GM18873 (cell line): ENCODE measurements at regions not wholly inside any gene's neighbourhood (a gene's known extent, or its start where the extent isn't known, plus 50 kb on each side); places are given as distances from the start of the nearest gene placed in this dataset.

Experiments
- ATAC-seq: cut with Tn5 transposase; IDR thresholded peaks from one replicate; pipeline ENCODE4 v1.9.1; 2021; ENCODE audit warnings: mild to moderate bottlenecking, moderate library complexity, moderate number of reproducible peaks; ENCODE audit not compliant: unreplicated experiment, low FRiP score

DNA sequence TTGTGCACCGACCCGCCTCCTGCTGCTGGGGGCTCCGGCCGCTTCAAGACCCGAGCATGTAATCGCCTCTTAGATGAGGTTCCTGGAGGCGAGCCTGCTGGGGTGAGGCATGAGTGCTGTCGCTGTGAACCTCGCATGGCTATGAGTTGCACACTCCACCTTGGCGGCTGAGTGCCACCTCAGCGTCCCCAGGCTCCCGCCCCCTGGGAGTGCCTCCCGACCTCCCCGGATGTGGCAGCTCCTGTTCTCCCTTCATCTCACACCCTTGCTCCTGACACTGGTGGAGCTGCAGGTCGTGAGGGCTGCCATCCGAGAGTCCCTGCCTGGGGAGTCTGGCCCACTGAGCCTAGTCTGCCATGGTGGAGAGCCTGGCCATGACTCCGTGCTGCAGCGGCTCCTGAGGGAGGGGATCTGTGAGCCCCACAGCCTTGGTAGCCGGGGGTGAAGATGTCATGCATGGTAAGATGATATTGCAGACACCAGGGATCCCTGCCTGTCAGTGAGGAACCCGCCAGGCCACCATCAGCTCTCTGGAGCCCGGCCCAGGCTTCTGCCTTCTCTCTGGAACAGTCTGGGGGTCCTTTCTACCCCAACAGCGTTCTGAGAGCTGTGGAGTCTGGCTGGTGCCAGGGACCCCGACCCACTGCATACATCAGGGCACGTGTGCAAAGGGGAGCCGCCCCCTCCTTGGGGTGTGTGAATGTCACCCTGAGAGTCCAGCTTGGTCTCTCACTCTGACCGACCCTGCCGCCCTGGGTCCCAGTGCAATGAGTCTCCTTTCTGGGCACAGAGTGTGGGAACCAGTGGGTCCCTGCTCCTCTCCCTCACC lies 61.6 kb upstream of the HS6ST1 start:
- ATAC-seq, result no peak

DNA sequence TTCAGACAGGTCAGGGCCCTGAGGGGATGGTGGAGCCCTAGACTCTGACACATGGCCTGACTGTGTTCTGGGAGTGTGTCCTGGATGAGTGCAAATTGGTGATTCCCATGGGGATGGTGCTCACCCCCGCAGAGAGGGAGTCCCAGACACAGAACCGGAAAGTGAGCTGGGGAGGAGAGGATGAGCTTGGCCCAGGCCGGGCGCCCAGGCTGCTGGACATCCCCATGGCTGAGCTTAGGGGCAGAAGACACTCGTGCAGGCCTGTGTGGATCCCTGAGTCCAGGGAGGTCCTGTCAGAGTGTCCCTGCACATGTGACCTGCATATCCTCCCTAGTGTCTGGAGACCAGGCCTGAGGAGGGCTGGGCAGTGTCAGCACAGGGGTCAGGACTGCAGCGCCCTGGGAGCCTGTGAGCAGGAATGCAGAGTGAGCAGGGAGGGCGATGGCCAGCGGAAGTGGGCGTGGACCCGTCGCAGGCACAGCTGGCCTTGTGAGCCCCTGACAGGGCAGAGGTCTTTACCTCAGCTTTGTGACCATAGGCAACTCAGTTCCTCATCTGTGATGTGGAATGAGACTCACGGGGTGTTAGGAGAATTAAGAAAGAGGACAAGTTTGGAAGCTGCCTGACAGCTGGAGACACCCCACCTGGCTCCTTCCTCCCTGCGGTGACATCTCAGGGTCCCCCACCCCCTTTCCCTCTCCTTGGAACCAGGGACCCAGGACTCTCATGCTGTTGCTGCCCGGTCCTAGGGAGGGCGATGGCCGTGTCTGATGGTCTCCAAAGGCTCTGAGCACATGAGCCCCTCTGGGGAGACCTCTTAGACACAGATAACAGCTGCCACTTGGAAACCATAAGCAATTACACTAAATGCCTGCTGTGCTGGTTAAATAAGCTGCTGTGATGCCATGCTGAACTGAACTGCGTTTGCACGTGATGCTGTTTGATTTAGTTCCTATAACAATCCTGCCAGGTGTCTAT lies 62.6 kb upstream of the HS6ST1 start:
- ATAC-seq, result no peak

DNA sequence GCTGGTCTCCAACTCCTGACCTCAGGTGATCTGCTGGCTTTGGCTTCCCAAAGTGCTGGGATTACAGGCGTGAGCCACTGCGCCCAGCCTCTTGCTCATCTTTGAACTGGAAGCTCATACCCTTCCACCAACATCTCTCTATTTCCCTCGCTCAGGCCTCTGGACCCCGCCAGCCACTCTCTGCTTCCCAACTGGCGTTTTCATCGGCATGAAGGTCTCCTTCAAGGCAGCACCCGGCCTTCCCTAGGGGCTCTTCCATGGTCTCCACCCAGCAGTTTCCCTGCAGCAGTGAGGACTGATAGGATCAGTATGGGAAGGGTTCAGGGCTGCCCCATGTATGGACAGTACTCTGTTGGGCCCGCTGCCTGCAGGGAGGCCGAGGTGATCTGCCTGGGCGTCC lies 65.8 kb upstream of the HS6ST1 start:
- no peak for ATAC-seq

DNA sequence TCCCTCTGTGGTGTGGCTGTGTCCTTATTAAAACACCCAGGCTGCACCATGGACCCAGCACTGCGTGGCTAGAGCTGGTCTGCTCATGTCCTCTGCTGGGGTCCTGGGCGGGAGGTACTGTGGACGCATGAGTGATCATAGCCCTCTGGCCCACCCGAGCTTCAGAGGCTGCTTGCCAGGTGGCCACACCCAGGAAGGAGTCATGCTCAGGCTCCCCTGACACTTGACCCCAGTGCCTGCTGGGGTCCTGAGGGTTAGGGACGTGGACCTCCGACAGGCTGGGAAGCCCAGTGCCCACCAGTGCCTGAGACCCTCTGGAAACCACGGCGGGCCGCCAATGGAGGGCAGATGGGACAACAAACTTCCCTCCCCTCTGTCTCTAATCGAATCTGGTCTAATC lies 66.3 kb upstream of the HS6ST1 start:
- ATAC-seq, result no peak

DNA sequence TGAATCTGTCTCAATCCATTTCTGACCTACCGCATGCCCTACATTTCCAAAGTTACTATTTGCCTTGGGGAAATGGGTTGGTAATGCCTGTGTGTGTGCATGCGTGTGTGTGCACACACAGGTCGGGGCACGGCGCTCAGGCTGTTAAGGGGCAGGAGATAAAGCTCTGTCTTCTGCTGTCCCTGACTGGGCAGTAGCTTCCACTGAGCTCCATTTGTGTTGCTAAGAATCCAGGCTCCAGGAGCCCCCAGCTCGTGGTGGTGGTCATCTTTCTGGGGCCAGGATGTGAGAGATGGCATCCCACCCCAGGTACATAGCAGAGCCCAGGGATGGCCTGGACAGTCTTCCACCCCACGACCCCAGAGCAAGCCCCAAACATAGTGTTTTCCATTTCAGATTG lies 66.7 kb upstream of the HS6ST1 start:
- ATAC-seq, result no peak

DNA sequence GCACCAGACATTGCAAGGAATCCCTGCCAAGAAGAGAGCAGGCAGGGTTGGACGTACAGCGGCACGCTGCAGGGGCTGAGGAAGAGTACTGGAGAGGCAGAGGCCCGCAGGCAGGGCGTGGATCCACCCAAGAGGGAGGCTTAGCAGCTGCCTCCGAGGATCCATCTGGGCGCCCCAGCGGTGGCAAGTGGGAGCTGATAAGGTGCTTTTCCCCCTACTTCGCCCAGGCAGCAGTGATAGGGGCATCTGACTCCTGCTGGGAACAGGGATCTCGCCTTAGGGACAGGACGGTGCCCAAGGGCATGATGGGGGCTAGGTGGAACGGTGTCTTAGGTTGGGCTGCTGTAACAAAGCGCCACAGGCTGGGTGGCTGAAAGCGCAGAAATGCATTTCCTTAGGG lies 67.4 kb upstream of the HS6ST1 start:
- ATAC-seq, result no peak

DNA sequence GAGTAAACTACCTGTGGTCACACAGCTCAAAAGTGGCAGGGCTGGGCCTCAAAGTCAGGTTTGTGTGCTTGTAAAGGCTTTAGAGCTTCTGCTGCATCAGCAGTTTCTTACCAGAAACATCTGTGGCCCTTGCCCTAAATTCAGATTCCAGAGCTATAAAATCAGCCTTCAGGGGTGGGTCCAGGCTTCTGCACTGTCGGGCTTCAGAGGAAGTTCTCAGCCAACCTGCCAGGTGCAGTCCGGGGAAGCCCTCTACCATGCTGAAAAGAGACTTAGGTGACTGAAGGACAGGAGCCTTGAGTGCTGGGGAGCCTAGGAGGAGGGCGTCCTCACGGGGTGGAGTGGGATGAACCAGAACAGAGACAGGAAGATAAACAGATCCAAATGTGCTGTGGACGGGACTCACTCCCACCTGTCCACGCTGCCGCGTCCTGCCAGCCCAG lies 69.9 kb upstream of the HS6ST1 start:
- no peak for ATAC-seq

DNA sequence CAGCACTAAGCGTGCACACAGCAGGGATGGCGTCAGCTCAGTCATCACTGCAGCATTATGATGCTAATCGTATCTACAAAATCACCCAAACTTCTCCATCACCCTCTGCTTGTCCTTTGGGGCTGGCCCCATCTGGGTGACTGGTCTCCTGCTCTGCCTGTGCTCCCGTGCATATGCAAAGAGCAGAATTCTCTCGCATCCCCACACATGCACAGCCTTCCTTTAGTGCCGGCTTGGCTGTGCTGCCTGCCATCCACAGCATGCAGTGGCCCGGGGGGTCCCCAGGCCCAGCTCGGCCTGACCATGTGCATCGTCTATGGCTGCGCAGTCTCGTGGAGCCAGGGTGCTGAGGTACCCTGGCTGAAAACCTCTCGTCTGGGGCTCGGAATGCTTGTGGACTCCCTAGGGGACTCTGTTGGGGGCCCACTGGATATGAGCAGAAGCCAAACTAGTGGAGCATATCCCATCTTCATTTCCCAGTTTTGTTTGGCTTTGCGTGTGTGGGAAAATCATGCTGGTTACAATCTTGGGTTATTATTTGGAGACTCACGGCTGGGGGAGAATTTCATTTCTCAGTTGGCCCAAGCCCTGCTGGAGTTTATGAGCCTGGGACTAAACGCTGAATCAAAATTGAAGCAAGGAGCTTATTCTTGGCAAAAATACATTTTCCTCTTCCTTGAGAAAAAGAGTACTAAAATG lies 70.9 kb upstream of the HS6ST1 start:
- no peak for ATAC-seq

DNA sequence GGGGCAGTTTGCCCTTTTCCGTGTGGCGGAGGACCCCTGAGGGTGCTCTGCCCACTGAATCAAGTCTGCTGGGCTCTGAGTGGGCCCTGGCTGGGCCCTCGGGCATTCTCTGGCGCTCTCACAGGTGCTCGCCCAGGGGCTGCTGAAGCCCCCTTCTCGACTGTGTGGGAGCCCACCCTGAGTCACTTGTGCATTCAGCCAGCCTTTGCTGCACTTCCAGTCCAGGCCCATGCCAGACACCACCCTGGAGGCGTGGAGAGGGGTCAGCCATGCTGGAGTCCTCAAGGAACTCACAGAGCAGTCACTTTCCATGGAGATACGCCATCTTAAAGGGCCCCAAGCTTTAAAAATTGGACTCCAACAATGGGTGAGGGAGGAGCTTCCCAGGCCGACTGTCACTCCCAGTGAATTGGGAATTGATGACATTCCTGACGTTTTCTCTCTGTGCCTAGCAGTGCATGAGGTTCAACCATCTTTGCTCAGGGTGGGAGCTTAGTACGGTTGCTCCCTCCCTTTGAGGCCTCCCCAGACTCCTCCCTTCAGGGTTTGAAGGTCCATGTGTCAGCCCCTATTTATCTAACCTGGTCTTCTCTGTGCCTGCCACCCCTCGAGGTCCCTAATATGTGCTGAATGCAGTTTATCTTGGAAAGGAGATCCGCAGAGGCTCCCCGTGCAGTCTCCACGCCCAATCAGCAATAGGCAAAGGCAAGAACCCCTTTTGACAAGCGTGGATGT lies 71.8 kb upstream of the HS6ST1 start:
- no peak for ATAC-seq

DNA sequence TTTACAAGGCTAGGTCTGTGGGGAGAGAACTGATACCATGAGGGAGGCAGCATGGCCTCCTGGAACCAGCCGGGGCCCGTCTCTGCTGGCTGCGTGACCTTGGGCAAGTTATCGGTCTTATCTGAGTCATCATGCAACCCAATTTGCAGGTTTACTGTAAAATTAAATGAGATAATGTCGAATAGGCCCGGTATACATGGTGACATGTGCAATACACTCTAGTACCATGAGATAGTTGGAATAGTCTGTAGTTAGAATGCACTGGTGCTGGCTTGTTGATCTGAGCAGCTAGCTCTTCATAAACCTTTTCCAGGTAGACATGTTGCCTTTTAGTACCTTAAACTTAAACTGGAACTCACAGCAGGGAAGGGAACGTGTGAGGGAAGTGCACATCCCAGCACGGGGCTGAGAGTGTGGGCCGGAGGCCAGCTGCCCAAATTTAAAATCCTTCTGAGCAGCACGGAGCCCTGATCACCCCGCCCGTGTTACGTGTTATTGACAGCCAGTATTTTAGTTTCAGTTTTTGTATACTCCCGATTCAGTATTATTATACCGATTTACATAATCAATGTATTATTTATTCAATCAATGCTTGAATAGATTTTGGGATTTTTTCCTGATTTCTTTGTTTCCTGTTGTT lies 72.4 kb upstream of the HS6ST1 start:
- no peak for ATAC-seq

DNA sequence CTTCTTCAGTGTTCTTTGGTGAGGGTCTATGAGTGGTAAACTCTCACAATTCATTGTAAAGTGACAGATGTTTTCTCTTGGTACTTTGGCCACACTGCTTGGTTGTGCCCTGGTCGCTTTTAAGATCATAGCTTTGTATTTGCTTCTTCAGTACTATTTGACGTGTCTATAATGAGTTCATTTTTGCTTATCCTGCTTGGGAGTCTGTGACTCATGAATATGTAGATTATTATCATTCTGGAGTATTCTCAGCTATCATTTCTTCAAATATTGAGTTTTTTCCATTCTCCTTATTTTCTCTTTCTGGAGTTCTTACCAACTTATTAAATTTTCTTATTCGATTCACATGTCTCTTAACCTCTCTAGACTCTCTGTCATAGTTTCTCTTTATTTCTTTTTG lies 73.0 kb upstream of the HS6ST1 start:
- ATAC-seq, result no peak

DNA sequence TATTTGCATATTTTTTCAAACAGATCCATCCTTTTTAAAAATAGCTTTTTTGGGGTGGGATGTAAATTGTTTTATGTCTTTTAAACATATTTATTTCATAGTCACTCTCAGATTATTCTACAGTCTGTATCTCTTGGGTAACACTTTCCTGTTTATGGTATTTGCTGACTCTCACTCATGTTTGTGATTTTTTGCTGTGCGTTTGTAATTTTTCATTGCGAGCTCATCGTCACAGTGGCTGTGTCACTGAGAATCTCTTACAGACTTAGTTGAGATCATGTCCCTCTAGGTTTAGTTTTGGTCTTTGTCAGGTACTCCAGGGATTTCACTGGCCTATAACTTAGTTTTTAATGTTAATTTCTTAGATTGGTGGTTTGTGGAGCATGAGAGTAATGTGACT lies 73.5 kb upstream of the HS6ST1 start:
- ATAC-seq, result no peak

DNA sequence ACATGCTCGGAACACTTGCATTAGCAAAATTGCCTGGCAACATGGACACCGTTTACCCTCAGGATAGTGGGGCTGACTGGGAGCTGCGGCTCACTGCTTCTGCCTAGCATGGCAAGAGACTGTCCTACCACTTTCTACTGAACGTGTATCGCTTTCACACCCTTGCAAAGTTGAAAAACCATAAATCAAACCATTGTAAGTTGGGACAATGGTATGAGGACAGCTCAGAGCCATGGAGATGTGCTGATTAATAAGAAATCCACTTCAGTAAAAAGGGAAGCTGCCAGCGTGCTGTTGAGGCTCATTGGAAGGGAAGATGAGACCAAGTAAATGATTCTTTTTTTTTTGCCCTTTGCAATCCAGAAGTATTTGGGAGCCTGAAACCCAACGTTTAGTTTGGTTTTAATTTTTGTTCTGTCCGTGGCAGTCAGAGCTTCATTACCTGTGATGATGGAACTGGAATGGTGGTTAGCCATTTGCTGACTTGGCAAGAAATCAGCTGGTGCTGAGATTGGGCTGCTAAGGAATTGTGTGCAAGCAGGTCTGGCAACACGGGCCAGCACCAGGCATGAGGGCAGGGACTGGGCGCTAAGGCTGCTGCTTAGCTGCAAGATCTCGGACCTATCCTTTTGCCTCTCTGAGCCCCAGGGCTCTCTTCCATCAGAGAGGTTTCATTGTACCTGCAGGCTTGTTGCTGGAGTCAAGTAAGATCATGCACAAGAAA lies 75.5 kb upstream of the HS6ST1 start:
- no peak for ATAC-seq

DNA sequence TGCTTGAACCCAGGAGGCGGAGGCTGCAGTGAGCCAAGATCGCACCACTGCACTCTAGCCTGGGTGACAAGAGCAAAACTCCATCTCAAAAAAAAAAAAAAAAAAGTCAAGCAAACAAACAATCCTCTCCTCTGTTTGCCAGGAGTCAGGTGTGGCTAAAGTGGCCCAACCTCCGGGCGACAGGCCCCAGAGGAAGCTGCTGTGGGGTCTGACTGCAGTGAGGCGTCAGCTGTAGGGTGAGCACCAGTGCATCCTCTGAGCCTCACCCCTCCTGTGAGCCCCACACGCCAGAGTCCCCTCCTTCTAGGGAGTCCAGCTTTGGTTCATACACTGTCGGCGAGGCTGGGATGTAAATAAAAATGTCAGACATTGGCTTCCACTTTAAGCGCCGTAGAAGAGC lies 76.5 kb upstream of the HS6ST1 start:
- no peak for ATAC-seq

DNA sequence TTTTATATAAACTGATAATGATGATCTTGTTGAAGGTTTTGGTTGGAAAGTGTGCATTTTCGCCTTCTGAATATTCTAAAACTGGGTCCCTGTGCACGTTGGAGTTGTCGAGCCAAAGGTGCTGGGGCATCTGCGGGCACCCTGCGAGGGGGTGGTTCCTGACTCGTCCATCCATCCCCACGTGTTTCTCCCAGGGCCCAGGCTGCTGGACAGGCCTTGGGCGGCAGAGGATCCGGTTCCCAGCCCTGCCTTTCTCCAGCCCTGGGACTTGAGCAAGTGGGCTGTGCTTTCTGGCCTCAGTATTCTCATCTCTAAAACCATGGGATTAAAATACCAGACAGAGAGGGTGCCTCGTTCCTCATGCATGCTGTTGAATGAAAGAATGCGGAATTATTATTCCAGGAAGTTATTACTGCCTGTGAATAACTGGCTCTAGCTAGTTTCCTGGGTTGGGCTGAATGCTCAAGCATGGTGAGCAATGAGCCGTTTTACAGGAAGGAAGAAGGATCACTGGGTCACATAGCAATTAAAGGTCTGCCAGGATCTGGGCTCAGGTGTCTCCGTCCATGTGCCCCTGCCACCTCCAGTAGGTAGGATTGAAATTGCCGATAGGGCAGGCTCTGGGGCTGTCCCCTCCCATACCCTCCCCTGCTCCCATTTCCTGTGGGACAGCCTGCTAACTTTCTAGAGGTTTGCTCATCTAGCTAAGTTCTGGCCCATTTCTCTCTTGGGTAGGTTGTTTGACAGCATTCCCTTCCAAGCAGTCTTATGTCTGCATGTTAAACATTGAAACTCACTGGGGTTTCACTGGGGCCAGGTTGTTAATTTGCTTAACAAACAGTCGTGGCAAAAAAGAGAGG lies 77.2 kb upstream of the HS6ST1 start:
- no peak for ATAC-seq

DNA sequence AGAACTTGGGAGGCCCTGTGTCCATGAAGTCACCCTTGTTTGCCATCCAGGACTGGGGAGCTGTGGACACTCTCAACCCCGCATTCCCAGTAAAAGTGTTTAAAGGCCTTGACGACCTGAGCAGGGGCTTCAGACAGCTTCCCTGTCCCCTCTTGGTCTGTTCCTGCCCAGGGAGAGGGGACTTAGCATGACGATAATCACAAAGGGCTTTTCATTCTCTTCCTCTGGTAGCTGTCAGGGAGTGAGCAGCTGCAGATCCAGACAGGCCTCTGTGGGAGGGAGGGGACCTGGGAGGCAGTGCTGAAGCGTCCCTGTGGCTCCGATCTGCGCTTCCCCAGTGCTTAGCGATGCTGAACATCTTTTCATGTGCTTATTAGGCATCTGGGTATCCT lies 77.8 kb upstream of the HS6ST1 start:
- no peak for ATAC-seq

DNA sequence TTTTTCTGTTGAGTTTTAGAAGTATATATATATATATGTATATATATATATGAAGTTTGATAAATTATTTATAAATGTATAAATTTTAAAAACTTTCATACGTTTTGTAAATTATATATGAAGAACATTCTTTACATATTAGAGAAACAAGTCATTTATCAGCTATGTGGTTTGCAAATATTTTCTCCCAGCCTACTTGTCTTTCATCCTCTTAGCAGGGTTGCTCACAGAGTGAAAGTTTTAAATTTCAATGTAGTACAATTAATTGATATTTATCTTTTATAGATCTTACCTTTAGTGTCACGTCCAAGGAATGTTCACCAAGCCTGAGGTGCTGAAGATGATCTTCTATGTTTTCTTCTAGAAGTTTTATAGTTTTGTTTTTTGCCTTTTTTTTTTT lies 78.3 kb upstream of the HS6ST1 start:
- no peak for ATAC-seq

DNA sequence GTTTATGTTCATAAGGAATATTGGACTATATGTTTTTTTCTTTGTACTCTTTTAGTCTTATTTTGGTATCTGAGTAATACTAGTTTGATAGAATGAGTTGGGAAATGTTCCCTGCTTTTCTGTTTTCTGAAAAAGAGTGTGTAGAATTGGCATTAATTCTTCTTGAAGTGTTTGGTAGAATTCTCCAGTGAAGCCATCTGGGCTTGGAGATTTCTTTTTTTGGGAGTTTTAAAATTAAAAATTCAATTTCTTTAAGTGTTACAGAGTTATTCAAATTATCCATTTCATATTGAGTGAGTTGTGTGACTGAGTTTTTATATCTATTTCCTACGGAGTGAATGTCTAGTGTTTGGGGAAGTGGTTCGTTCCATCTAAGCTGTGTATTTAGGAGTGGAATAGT lies 80.6 kb upstream of the HS6ST1 start:
- no peak for ATAC-seq
